B cell (primary cell): ENCODE measurements at regions not wholly inside any gene's neighbourhood (a gene's known extent, or its start where the extent isn't known, plus 50 kb on each side); places are given as distances from the start of the nearest gene placed in this dataset.

ENCODE experiments used
- CTCF ChIP-seq: fragments of 200-600 bp; IDR thresholded peaks from one replicate; pipeline ENCODE4 v1.8.0; 2022; ENCODE audit warnings: antibody characterized with exemption, mild to moderate bottlenecking
- EZH2 ChIP-seq: IDR thresholded peaks from 2 replicates; pipeline ENCODE4 v1.6.1; 2012; ENCODE audit warnings: borderline replicate concordance, low read depth, mild to moderate bottlenecking, moderate library complexity, low read length; ENCODE audit not compliant: insufficient read depth, poor library complexity, severe bottlenecking

GRCh38 chr11:115626414-115626813 is 122.2 kb upstream of the CADM1 start:
- TF ChIP-seq CTCF = no peak
- TF ChIP-seq EZH2 = no peak
